ENCODE measurements at regions not wholly inside any gene's neighbourhood (a gene's known extent, or its start where the extent isn't known, plus 50 kb on each side); places are given as distances from the start of the nearest gene placed in this dataset.

DNA sequence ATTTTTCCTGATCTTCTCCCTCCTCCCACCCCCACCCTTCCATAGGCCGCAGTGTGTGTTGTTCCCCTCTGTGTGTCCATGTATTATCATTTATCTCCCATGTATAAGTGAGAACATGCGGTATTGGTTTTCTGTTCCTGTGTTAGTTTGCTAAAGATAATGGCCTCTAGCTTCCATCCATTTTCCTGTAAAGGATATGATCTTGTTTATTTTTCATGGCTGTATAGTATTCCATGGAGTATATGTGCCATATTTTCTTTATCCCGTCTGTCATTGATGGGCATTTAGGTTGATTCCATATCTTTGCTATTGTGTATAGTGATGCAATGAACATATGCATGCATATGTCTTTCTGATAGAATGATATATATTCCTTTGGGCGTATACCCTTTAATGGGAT is 173.3 kb upstream of the NAALADL2 start:
- no peaks in the 10 kb centered on the region for H4K20me1 ChIP-seq (replicated peaks in 1 of 2; ENCODE audit: control insufficient read depth in 1 of 2, insufficient read depth in 2 of 2, low read length in 2 of 2)
- ChIA-PET CTCF (ENCODE audit: partially characterized antibody) (no interaction called here), POLR2A (ENCODE audit: partially characterized antibody) (interaction anchor here (0.6 kb wide), 1 partner anchor 169 kb away, joined by 3 read pairs; no protein-coding TSS in a partner anchor)
- WGBS, 2 experiments (ENCODE audit: extremely low coverage in 1 of 2, insufficient coverage in 1 of 2, insufficient read length in 1 of 2, insufficient replicate concordance in 2 of 2, low coverage in 1 of 2, low lambda C conversion rate in 2 of 2, missing lambda C conversion rate in 1 of 2) = 82% methylated on average over 4 of the region's 4 CpGs; no CpG with 5 or more reads in 1 of the 2 experiments
- H3K9me3 ChIP-seq (ENCODE audit: insufficient read depth in 2 of 2, low read depth in 1 of 2, low read length in 1 of 2) = no peaks in the 10 kb centered on the region
- H3K79me2 ChIP-seq (ENCODE audit: control insufficient read depth in 1 of 2, insufficient read depth in 2 of 2, low read length in 2 of 2) = no peaks in the 10 kb centered on the region
- H4K91ac ChIP-seq (replicated peaks; ENCODE audit: insufficient read length, low read length) = no peak overlapping the region
- no peaks in the 10 kb centered on the region for H3K4me1 ChIP-seq (replicated peaks in 1 of 4; ENCODE audit: control insufficient read depth in 3 of 4, insufficient read depth in 4 of 4, low read length in 3 of 4)
- no peak overlapping the region for H3K4me2 ChIP-seq (ENCODE audit: insufficient read depth in 1 of 2, low read depth in 2 of 2, low read length in 2 of 2)
- H4K8ac ChIP-seq (ENCODE audit: extremely low read depth, insufficient read depth, low read length) = no peak overlapping the region
- FAIRE-seq = no peak
- DNase-seq (ENCODE audit: low read depth in 1 of 2, low spot score in 2 of 2) = no peak
- H3K27me3 ChIP-seq (replicated peaks in 1 of 4; ENCODE audit: control insufficient read depth in 3 of 4, extremely low read depth in 1 of 4, insufficient read depth in 3 of 4, low read length in 3 of 4) = no peaks in the 10 kb centered on the region
- H4K5ac ChIP-seq (ENCODE audit: insufficient read length, low read depth, low read length) = no peak overlapping the region
- H3K18ac ChIP-seq (ENCODE audit: extremely low read depth, low read length) = no peak overlapping the region
- no peak overlapping the region for H3K27ac ChIP-seq (ENCODE audit: low read depth, low read length)
- no peak overlapping the region for H3K4ac ChIP-seq (replicated peaks; ENCODE audit: insufficient read length, low read depth, low read length)
- no peak overlapping the region for H3K14ac ChIP-seq (ENCODE audit: insufficient read length)
- H2BK15ac ChIP-seq (ENCODE audit: low read length) = no peak overlapping the region
- H3K23me2 ChIP-seq (ENCODE audit: low read depth, low read length) = no peaks in the 10 kb centered on the region
- H2BK20ac ChIP-seq (ENCODE audit: low read length) = no peak overlapping the region
- H2BK5ac ChIP-seq (ENCODE audit: low read depth, low read length) = no peak overlapping the region
- no peaks in the 10 kb centered on the region for H3K36me3 ChIP-seq (ENCODE audit: control insufficient read depth in 2 of 4, insufficient read depth in 4 of 4, low read length in 3 of 4)
- no peak overlapping the region for H2AK5ac ChIP-seq (ENCODE audit: low read depth, low read length)
- no peak overlapping the region for H2BK120ac ChIP-seq (replicated peaks; ENCODE audit: low read depth, low read length)
- no peak overlapping the region for H3K23ac ChIP-seq (ENCODE audit: insufficient read length)
- no peak overlapping the region for H2AFZ ChIP-seq (ENCODE audit: low read length)
- H3K9ac ChIP-seq (replicated peaks in 1 of 4; ENCODE audit: extremely low read depth in 1 of 4, low read depth in 3 of 4, low read length in 3 of 4) = no peak overlapping the region
- no peak overlapping the region for H3K4me3 ChIP-seq (ENCODE audit: extremely low read depth in 1 of 4, insufficient read depth in 2 of 4, low read depth in 3 of 4, low read length in 4 of 4)
- H3K79me1 ChIP-seq (ENCODE audit: low read depth, low read length) = no peaks in the 10 kb centered on the region
- no peak overlapping the region for H3K56ac ChIP-seq (replicated peaks; ENCODE audit: insufficient read length, low read depth, low read length)
- no peak overlapping the region for H2BK12ac ChIP-seq (ENCODE audit: low read depth, low read length)
- TF ChIP-seq SP2 (IDR thresholded peaks at IDR 0.05; ENCODE audit: low read length) = no peak
